ENCODE measurements at regions not wholly inside any gene's neighbourhood (a gene's known extent, or its start where the extent isn't known, plus 50 kb on each side); places are given as distances from the start of the nearest gene placed in this dataset.

- no peak for TF ChIP-seq GATA3 (IDR thresholded peaks at IDR 0.05; ENCODE audit: low read depth, low read length)
- TF ChIP-seq GATA2 (IDR thresholded peaks at IDR 0.05; ENCODE audit: low read depth, low read length) = no peak
Measured at GRCh38 chr5:173777149-173777548, 111.0 kb upstream of the CPEB4 start.

- TF ChIP-seq GATA2 (IDR thresholded peaks at IDR 0.05; ENCODE audit: low read depth, low read length) (no peak), GATA3 (IDR thresholded peaks at IDR 0.05; ENCODE audit: low read depth, low read length) (no peak)
Measured at GRCh38 chr5:173777674-173778073, 110.5 kb upstream of the CPEB4 start.

- TF ChIP-seq GATA2 (IDR thresholded peaks at IDR 0.05; ENCODE audit: low read depth, low read length) = no peak
- TF ChIP-seq GATA3 (IDR thresholded peaks at IDR 0.05; ENCODE audit: low read depth, low read length) = no peak
Measured at GRCh38 chr5:173778152-173778782, 109.9 kb upstream of the CPEB4 start.

GRCh38 chr5:173778784-173779304, 109.3 kb upstream of the CPEB4 start:
- TF ChIP-seq GATA2 (IDR thresholded peaks at IDR 0.05; ENCODE audit: low read depth, low read length) (no peak), GATA3 (IDR thresholded peaks at IDR 0.05; ENCODE audit: low read depth, low read length) (no peak)

GRCh38 chr5:173780235-173781234, 107.6 kb upstream of the CPEB4 start:
- no peak for TF ChIP-seq GATA3 (IDR thresholded peaks at IDR 0.05; ENCODE audit: low read depth, low read length)
- TF ChIP-seq GATA2 (IDR thresholded peaks at IDR 0.05; ENCODE audit: low read depth, low read length) = no peak

- no peak for TF ChIP-seq GATA2 (IDR thresholded peaks at IDR 0.05; ENCODE audit: low read depth, low read length)
- TF ChIP-seq GATA3 (IDR thresholded peaks at IDR 0.05; ENCODE audit: low read depth, low read length) = no peak
Measured at GRCh38 chr5:173781432-173781815, 106.7 kb upstream of the CPEB4 start.

GRCh38 chr5:173781816-173782670, 106.1 kb upstream of the CPEB4 start:
- TF ChIP-seq GATA3 (IDR thresholded peaks at IDR 0.05; ENCODE audit: low read depth, low read length) (no peak), GATA2 (IDR thresholded peaks at IDR 0.05; ENCODE audit: low read depth, low read length) (peak; percentile 50; the same call in 1 of the 2 replicates)

- TF ChIP-seq GATA2 (IDR thresholded peaks at IDR 0.05; ENCODE audit: low read depth, low read length) (no peak), GATA3 (IDR thresholded peaks at IDR 0.05; ENCODE audit: low read depth, low read length) (no peak)
Measured at GRCh38 chr5:173782671-173783101, 105.5 kb upstream of the CPEB4 start.

- TF ChIP-seq GATA2 (IDR thresholded peaks at IDR 0.05; ENCODE audit: low read depth, low read length) = no peak
- no peak for TF ChIP-seq GATA3 (IDR thresholded peaks at IDR 0.05; ENCODE audit: low read depth, low read length)
Measured at GRCh38 chr5:173783371-173783770, 104.8 kb upstream of the CPEB4 start.

- no peak for TF ChIP-seq GATA3 (IDR thresholded peaks at IDR 0.05; ENCODE audit: low read depth, low read length)
- TF ChIP-seq GATA2 (IDR thresholded peaks at IDR 0.05; ENCODE audit: low read depth, low read length) = no peak
Measured at GRCh38 chr5:173785400-173785799, 102.7 kb upstream of the CPEB4 start.

GRCh38 chr5:173785866-173786265, 102.3 kb upstream of the CPEB4 start:
- TF ChIP-seq GATA3 (IDR thresholded peaks at IDR 0.05; ENCODE audit: low read depth, low read length) (no peak), GATA2 (IDR thresholded peaks at IDR 0.05; ENCODE audit: low read depth, low read length) (no peak)

- no peak for TF ChIP-seq GATA3 (IDR thresholded peaks at IDR 0.05; ENCODE audit: low read depth, low read length)
- TF ChIP-seq GATA2 (IDR thresholded peaks at IDR 0.05; ENCODE audit: low read depth, low read length) = no peak
Measured at GRCh38 chr5:173786286-173787187, 101.6 kb upstream of the CPEB4 start.
